ENCODE measurements at regions not wholly inside any gene's neighbourhood (a gene's known extent, or its start where the extent isn't known, plus 50 kb on each side); places are given as distances from the start of the nearest gene placed in this dataset.
A peak's percentile ranks its signal among the peaks of the same experiment; 100 is the strongest.

DNA sequence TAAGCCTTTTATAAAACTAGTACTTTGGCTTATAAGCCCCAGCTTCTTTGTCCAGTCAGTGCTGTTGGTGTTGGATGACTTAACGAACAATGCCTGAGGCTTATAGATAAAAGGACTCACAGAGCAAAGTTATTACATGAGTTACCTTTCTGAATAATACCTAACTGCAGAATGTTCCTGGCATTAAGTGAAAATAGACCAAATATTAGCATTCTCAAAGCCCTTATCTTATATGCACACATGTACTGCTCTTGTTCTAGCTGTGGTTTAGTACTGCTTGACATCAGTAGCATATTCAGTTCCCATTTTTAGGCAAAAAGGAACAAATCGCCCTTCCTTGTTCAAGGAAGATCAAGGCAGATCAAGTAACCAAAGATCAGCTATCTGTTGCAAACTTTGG lies 131.6 kb downstream of the ZNF330 start:
- H3K9me2 ChIP-seq (replicated peaks; ENCODE audit: insufficient read depth): no peaks in the 10 kb centered on the region
- DNase-seq (ENCODE audit: low spot score): no peak
- H3K4me1 ChIP-seq (ENCODE audit: insufficient read depth): peaks cover 5% of the 10 kb centered on the region
- H3K79me2 ChIP-seq: no peaks in the 10 kb centered on the region
- no peaks in the 10 kb centered on the region for H4K20me1 ChIP-seq (ENCODE audit: insufficient read depth, poor library complexity, severe bottlenecking)
- H3K27ac ChIP-seq: no peak overlapping the region
- H2AFZ ChIP-seq: no peak overlapping the region
- H3K4me2 ChIP-seq: peak overlapping the region; percentile 34
- H3K36me3 ChIP-seq (replicated peaks; ENCODE audit: insufficient read depth, low read depth): no peaks in the 10 kb centered on the region
- TF ChIP-seq EZH2phosphoT487 (IDR thresholded peaks at IDR 0.05; ENCODE audit: low read depth, severe bottlenecking, unreplicated experiment): no peak
- no peak for TF ChIP-seq EZH2 (IDR thresholded peaks at IDR 0.05; ENCODE audit: borderline replicate concordance)
- TF ChIP-seq, protein P1, sequence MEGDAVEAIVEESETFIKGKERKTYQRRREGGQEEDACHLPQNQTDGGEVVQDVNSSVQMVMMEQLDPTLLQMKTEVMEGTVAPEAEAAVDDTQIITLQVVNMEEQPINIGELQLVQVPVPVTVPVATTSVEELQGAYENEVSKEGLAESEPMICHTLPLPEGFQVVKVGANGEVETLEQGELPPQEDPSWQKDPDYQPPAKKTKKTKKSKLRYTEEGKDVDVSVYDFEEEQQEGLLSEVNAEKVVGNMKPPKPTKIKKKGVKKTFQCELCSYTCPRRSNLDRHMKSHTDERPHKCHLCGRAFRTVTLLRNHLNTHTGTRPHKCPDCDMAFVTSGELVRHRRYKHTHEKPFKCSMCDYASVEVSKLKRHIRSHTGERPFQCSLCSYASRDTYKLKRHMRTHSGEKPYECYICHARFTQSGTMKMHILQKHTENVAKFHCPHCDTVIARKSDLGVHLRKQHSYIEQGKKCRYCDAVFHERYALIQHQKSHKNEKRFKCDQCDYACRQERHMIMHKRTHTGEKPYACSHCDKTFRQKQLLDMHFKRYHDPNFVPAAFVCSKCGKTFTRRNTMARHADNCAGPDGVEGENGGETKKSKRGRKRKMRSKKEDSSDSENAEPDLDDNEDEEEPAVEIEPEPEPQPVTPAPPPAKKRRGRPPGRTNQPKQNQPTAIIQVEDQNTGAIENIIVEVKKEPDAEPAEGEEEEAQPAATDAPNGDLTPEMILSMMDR (IDR thresholded peaks at IDR 0.05; ENCODE audit: poor library complexity): no peak
- WGBS (ENCODE audit: low lambda C conversion rate, missing lambda C conversion rate): 51% methylated on average over 2 of the region's 2 CpGs
- no peaks in the 10 kb centered on the region for H3K9me3 ChIP-seq (ENCODE audit: low read depth)
- no peaks in the 10 kb centered on the region for H3K27me3 ChIP-seq
- H3K4me3 ChIP-seq: no peak overlapping the region

GRCh38 chr4:141352909-141353525 lies 132.3 kb downstream of the ZNF330 start:
- TF ChIP-seq, protein P1 (IDR thresholded peaks at IDR 0.05; ENCODE audit: poor library complexity): no peak
- no peak for TF ChIP-seq EZH2phosphoT487 (IDR thresholded peaks at IDR 0.05; ENCODE audit: low read depth, severe bottlenecking, unreplicated experiment)
- TF ChIP-seq EZH2 (IDR thresholded peaks at IDR 0.05; ENCODE audit: borderline replicate concordance): no peak
- H3K4me2 ChIP-seq: peak overlapping the region; percentile 34
- H3K27me3 ChIP-seq: no peaks in the 10 kb centered on the region

DNA sequence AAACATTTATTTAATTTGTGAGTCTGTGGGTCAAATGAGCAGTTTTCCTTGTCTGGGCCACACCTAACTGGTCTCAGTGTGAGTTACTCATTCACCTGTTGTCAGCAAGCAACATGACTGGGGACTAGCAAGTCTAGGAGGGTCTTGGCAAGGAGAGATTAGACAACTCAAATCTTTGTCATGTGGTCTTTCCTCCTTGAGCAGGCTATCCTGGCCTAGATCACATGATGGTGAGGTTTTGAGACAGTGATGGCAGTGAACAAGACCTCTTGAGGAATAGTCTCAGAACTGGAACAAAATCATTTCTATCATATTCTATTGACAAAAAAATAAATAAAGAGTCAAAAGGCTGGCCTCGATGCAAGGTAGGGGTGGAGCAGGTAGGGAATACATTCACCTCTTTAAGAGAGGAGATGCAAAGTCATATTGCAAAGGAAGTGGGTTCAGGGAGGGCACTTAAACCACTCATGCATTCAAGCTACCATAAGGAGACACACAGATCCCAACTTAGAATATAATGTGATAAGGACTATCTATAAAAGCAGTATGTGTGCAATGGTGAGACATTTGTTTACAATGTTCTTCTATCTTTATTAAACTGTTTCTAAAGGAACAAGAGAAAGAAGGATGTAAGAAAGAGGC lies 135.7 kb downstream of the ZNF330 start:
- H3K4me3 ChIP-seq: no peak overlapping the region
- WGBS (ENCODE audit: low lambda C conversion rate, missing lambda C conversion rate): 88% methylated on average over 1 of the region's 1 CpG

More at GRCh38 chr4:141352909-141353525, 132.3 kb downstream of the ZNF330 start:
- Histone ChIP-seq H3K79me2 (no peaks in the 10 kb centered on the region), H2AFZ (no peak overlapping the region), H3K9me2 (replicated peaks; ENCODE audit: insufficient read depth) (no peaks in the 10 kb centered on the region), H3K27ac (no peak overlapping the region), H3K36me3 (replicated peaks; ENCODE audit: insufficient read depth, low read depth) (no peaks in the 10 kb centered on the region), H3K9me3 (ENCODE audit: low read depth) (no peaks in the 10 kb centered on the region), H3K4me3 (no peak overlapping the region), H3K4me1 (ENCODE audit: insufficient read depth) (peaks cover 5% of the 10 kb centered on the region), H4K20me1 (ENCODE audit: insufficient read depth, poor library complexity, severe bottlenecking) (no peaks in the 10 kb centered on the region)
- no peak for DNase-seq (ENCODE audit: low spot score)
- WGBS (ENCODE audit: low lambda C conversion rate, missing lambda C conversion rate): 12% methylated on average over 5 of the region's 5 CpGs

More for the DNA sequence above, 135.7 kb downstream of the ZNF330 start:
- Histone ChIP-seq H3K27me3 (no peaks in the 10 kb centered on the region), H3K27ac (no peak overlapping the region), H3K79me2 (no peaks in the 10 kb centered on the region), H2AFZ (no peak overlapping the region), H3K4me2 (no peak overlapping the region), H3K9me3 (ENCODE audit: low read depth) (no peaks in the 10 kb centered on the region), H3K9me2 (replicated peaks; ENCODE audit: insufficient read depth) (no peaks in the 10 kb centered on the region), H4K20me1 (ENCODE audit: insufficient read depth, poor library complexity, severe bottlenecking) (no peaks in the 10 kb centered on the region), H3K36me3 (replicated peaks; ENCODE audit: insufficient read depth, low read depth) (no peaks in the 10 kb centered on the region), H3K4me1 (ENCODE audit: insufficient read depth) (peaks cover 5% of the 10 kb centered on the region)
- TF ChIP-seq EZH2phosphoT487 (IDR thresholded peaks at IDR 0.05; ENCODE audit: low read depth, severe bottlenecking, unreplicated experiment): no peak
- TF ChIP-seq, protein P1 (IDR thresholded peaks at IDR 0.05; ENCODE audit: poor library complexity): no peak
- no peak for TF ChIP-seq EZH2 (IDR thresholded peaks at IDR 0.05; ENCODE audit: borderline replicate concordance)
- DNase-seq (ENCODE audit: low spot score): no peak
